ENCODE measurements at regions not wholly inside any gene's neighbourhood (a gene's known extent, or its start where the extent isn't known, plus 50 kb on each side); places are given as distances from the start of the nearest gene placed in this dataset.

DNA sequence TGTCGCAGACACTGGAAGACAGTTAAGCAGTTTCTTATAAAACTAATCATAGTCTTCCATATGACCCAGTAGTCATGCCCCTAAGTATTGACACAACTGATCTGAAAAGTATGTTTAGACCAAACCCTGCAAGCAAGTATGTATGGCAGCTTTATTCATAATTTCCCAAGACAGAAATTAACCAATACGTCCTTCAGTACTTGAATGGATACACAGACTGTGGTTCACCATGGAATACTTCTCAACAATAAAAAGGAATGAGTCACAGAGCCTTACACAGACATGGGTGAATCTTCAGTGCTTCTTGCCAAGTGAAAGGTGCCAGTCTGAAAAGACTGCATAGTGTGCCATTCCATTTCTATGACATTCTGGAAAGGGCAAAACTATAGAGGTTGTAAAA is 50.2 kb upstream of the AKR1E2 start:
- no peak for DNase-seq

DNA sequence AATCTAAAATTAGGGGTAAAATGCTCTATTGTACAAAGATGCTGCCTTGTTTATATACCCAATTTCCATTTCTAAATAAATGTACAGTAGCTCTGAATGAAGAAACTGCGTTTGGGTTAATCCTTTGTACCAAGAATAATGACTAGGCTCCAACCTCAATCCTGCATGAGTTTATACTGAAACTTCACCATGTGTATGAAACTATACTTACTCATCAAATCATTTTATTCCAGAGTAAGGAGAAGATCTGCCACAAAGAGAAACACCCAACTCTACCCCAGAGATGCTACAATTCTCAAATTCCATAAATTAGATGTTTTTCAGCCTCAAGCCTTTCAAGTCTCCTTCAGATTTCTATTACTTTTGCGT is 53.8 kb upstream of the AKR1E2 start:
- DNase-seq = no peak

DNA sequence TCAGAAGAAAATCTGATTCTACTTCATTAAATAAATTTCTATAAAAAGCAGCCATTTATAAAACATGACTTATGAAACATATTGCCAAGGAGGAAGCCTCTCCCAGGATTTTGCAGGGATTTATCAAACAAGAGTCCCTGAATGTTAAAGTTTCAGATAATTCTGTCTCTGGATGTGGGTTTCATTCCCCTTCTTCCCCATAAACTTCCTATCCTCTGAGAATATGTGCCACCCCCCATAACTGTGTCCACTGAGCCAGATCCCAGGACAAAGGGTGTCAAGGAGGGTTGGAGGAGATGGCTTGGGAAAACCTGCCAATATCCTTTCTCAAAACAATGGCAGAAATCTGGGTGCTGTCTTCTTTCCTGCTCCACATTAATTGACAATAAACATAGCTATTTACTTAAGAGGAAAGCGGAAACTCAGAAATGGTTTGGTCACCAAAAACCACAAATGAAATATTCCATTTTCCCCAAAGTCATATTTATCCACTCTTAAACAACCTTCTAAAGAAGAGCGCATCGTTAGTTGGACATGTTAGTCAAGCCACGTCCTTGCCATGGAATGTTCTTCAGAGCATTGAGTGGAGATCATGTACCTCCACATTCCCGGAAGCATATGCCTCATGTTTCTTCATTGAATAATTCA is 54.3 kb upstream of the AKR1E2 start:
- DNase-seq = no peak

DNA sequence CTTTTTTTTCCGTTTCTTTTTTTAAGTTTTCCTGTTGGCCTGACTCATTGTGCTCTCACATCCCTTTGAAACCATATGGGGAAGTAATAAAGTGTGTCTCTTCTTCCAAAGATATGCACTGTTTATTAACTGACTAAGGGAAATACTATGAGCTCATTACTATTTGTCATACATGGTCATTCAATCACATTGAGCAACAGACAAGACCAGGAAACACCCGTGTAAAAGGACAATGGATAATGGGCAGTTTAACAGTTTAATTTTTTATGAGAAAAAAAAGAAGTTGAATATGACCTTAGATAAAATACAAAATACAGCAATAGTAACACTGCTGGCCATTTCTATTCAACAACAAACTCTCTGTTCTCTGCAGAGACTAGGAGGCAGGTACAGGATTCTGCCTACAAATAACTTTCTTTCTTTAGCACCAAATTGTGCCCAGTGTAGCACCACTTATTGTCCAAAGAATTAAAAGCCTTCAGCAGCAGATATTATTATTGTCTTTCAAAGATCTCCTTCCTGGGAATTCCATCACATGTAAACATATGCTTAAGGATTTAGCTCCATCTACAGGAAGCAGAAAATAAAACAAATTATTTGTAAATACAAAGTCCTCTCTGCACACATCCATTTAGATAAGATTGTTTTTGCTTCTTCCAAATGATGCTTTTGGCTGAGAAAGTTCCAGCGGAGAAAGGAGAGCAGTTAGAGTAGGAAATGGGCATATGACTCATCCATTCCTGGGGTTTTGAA is 55.0 kb upstream of the AKR1E2 start:
- peak in 1 of 2 donors; percentile 10 for DNase-seq

DNA sequence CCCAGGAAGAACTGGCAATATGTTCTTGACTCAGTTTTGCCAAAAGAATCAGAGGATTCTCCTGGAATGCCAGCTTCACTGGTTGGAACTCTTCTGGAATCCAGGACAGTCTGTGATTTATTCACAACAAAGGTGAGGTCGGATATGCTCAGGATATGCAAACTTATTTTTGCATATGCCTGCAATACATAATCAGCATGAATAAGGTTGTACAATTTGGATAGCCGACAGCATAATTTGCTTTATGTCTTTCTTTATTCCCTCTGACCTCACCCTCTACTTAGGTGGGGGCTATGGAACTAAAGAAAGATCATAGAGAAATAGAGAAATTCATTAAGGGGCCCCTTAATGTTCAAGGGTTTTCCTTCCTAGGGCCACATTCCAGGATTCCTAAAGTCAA is 57.6 kb upstream of the AKR1E2 start:
- no peak for DNase-seq

DNA sequence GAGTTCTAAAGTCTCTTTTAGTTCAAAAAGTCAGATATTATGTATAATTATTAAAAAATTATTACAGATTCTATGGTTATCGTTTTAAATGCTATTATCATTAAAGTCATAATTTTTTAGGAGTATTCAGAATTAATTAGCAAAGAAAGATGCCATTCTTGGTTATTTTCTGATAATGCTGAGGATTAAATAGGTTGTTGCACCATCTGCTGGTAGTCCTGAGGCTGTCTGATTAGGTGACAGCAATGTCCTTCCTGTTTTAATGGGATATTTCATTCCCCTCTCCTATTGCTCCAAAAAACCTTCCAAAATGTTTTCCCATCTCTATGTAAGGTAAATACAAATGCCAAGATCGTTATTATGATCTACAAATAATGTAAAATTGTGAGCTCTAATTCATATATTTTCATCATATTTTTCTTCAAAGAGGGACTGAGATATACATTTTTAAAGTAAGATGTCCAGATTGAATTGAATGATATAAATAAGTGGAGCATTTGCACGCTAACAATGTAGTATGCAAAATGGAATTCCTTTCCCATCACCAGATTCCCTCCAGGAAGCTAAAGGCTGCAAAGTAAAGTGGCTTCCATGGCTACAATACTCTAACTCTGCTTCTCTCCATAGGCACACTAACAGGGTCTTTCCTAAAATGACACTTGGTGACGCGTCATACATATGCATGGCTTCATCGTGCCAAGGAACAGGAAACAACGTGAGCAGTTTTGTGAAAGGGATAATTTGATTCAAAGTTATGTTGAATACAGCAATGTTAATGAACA is 58.8 kb upstream of the AKR1E2 start:
- peak in 1 of 2 donors; percentile 36 for DNase-seq

DNA sequence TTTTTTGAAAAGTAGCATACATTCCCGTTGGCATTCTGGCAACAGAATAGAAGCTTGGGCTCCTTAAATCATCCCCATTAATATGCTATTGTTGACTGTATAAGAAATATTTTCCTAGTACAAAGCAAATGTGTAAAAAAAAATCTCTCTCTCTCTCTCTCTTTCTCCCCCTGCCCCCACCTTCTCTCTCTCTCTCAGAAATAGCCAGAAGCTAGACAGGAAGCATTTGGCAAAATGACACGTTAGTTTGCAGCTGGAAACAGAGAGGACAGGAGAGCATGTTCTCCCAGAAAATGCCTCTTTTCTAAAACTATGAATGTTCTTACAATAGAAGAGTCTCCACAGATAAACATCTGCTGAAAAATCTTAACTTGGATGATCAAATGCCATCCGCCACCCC is 59.6 kb upstream of the AKR1E2 start:
- DNase-seq = no peak

DNA sequence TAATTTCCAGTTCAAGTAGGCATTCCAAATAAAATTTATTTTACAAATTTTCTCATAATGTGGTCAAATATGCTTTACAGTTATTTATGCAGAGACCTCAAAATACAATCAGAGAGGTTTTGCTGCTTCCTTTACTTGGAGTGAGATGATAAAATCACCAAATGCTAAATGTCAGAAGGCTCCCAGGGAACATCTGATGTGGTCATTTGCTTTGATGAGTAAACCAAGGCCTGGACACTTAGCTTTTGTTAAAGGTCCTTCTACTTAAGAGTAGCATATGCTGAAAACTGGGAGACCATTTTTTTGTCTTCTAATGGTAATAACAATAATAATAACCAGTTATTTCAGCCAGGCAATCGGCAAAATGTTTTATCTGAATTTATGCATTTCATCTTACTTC is 60.6 kb upstream of the AKR1E2 start:
- no peak for DNase-seq

DNA sequence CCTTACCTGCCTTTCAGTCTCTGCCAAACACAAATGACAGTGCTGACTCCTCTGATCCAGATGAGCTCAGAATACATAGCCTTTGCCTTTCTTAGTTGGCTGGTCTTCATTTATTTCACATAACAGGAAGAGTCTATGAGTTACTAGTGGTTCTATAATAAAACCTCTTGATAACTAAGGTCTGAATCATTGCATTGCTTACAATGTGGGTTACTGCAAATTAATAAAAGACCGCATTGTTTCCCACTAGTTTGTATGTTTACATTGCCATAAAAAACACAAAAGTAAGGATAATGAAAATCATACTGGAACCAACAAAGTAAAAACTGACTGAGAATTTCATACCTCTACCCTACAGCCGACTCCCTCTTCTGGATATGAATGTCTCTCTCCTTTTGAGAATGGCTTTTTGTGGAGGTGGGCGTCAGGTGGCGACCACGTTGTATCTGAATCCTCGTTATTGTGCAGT is 62.0 kb upstream of the AKR1E2 start:
- no peak for DNase-seq

DNA sequence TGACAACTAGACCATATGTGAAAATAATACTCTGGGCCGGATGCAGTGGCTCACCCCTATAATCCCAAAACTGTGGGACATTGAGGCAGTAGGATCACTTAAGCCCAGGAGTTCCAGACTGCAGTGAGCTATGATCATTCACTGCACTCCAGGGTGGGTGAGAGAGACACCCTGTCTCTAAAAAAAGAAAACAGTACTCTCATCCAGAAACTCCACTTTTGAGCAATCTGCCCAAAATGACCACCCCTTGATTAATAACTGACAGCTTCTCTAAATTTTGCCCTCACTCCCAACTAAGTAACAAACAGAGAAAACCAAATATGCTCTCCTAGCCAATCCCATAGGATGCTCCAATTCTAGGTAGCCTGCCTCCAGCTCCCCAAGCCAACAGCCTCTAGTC is 62.5 kb upstream of the AKR1E2 start:
- no peak for DNase-seq

DNA sequence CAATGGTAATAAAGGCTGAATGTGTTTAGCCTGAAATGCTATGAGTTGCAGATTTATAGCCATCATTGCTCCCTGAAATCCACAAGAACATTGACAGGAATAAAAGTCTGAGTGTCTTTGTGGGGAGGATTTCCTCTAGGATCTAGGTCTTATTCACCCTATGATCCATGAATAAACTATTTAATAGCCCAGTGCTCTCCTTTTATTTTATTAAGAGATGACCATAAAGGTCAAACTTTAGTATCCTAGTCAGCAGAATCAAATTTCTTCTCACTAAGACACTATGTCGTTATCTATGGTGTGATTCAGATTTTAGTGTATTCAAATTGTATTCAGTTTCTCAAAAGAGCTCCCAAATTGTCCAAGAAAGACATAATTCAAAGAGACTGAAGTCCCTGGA is 67.8 kb upstream of the AKR1E2 start:
- DNase-seq = no peak

DNA sequence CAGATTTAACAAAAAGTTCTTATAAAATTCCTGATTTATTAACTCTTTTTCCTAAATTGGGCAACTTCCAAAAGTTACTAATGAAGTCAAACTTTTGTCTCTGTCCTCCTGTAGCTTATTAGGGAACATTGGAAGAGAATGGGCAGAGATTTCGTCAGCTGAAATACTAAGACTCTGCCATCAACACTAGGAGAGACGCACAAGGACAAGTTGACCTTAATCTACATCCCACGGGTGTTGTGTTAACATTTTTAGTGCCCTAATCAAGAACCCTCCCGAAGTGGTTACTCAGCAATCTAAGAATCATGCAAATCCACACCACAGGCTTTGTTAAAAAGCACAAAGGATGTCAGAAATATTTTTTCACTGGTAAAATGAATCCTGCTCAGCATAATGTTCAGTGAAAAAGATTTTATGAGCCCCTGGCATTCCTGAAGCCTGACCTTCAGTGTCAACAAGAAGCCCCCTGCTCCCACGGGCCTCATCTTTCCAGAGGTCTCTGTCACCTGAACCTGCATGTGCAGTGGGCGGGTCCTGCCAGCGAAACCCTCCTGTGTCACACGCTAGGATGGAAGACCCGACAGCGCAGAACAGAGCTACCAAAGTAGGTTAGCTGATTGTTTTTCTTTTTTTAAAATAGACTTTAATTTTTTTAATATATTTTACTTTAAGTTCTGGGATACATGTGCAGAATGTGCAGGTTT is 70.6 kb upstream of the AKR1E2 start:
- no peak for DNase-seq

DNA sequence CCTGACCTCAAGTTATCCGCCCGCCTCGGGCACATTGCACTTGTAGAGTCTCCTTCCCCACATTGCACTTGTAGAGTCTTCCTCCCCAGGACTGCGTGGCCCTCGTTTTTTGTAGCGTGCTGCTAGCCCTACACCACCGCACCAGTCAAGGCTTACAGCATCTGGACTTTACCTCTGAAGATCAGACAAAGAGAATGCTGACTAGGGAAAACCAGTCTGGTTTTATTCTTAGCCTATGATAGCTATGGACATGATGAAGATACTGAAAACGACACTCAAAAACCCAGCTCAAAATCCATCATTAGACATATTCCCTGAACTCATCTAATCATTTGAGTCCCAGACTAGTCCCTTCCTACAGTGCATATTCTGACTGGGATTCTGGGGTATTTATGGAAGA is 71.9 kb upstream of the AKR1E2 start:
- DNase-seq = no peak

DNA sequence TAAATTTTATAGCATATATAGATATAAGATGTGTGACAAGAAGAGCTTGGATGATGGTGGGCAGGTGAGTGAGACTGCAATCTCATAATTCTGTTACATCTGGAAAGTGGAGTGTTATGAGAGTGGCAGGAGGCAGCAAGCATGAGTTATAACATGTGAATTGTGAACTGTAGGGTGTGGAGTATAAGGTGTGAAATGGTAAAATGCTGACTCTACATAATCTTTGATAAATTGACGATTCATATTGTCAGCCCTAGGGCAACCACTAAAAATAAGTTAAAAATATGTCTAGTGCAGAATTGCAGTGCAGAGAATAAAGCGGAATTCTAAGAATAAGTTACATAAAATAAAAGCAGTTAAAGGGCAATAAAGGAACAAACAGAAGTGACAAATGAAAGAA is 74.8 kb upstream of the AKR1E2 start:
- no peak for DNase-seq

DNA sequence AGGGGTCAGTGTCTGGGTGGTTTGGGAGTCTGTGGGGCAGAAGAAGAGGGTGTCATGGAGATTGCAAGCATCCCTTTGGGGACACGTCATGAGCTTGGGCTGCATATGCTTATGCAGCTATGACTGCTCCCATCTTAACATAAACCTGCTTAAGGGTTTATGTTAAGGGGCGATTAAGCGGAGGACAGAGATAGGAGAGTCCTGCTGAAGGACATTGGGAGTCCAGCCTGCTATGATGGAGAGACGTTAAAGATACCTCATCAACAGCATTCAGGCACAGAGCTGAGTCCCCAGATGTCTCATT is 76.8 kb upstream of the AKR1E2 start:
- no peak for DNase-seq

DNA sequence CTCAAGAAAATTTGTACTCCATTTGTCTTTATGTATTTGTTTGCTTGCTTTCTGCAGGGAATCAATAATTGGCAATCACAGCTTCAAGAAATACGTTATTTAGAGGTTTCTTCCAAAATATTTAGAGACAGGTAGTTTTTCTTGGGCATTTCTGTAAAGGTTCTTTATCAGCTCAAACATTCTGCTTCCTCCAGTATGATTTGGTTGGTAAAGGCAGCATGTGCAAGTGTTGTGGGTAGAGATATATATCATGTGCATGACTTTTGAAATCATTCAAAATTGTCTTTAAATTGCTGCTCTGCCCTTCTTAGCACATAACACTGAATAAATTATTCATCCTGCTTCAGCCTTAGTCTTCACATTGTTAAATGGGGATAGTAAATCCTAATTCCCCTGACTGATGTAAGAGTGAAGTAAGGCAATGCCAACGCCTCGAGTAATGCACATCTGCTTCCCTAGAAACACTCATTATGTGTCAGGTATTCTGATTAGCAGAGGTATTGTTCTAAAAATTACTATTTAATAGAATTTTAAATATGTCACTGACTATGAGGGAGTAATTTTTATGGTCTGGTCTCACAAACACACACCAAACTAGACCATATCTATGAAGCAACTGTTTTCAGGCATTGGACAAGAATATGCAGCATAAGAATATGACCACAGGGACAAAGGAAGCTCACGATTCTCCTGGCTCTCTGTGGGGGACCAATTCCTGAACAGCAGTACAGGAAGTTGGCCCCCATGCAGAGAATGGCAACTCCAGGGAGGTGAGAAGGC is 77.3 kb upstream of the AKR1E2 start:
- no peak for DNase-seq

DNA sequence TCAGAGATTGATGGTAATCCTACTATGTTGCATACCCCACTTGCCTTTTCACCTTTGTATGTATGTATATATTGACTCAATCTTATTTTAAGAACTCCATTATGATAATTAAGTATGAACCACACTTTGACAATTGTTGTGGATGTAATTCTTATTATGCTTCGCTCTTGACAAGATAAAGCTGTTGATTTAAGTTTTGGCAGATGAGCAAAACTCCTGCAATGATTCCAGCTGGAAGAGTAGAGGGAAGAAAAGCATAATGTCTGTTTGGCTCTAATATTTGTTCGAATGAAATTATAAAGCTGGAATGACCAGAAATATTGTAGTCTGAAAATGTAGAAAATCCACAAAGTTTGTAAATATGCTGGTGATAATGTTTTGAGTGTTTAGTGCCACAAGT is 83.8 kb upstream of the AKR1E2 start:
- no peak for DNase-seq

DNA sequence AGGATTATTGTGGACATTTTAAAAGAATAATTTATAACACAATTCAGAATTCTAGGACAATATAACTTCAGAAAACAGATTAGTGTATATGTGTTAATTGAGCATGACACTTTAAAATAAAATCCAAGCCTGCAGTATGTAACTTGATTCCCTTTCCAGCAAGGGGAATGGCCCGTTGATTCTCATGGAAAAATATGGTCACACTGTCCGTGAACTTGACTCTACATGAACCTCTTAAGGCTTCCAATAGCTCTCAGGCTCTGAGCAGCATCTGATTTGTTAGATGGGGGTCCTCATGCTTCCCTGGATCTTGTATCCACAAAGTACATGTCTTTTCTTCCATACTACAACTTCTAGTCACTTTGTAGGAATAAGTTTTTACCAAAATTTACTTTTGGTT is 85.5 kb upstream of the AKR1E2 start:
- DNase-seq = no peak

DNA sequence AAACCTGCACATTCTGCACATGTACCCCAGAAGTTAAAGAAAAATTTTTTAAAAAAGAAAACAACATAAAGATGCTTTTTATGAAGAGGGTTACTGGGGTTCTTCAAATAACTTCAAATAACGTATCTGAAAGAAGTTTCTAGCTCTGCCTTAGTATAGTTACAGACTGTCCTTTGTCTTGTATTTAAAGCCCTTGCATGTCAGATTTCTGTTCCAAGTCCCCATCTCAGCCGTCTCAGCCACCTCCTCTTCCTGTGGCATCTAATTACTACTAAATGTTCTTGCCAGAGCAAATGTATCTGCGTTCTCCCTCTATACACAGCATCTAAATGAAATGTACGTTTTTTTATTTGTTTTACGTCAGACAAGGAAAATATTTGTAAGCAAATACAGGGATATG is 89.4 kb upstream of the AKR1E2 start:
- DNase-seq = no peak

DNA sequence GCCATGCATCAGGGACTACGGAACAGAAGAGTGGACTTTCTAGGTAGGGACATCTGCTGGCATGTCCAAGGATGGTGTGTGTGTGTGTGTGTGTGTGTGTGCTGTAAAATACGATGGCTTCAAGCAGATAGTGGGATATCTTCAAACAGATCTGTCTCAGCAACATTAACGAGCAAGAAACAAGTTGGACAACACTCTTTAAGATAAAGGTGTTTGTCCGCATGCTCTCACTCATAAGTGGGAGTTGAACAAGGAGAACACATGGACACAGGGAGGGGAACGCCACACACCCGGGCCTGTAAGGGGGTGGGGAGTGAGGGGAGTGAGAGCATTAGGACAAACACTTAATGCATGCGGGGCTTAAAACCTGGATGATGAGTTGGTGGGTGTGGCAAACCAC is 89.8 kb upstream of the AKR1E2 start:
- no peak for DNase-seq

DNA sequence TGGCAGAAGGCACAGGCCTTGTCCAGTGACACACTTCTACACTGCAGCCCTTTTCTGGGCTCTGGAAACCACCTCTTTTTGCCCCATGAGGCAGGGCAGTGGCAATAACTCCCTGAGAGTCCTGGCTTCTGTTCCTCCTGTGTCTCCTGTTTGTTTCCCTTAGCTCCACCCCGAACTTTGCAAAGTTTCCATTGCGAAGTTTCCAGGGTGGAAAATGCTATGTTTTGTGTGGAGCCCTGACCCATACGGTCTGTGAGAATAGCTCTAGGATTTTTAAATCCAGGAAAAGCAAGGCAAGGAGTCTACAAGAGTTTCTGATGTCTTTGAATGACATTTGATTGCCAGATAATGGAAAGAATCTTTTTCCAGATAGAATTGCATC is 92.2 kb upstream of the AKR1E2 start:
- no peak for DNase-seq

DNA sequence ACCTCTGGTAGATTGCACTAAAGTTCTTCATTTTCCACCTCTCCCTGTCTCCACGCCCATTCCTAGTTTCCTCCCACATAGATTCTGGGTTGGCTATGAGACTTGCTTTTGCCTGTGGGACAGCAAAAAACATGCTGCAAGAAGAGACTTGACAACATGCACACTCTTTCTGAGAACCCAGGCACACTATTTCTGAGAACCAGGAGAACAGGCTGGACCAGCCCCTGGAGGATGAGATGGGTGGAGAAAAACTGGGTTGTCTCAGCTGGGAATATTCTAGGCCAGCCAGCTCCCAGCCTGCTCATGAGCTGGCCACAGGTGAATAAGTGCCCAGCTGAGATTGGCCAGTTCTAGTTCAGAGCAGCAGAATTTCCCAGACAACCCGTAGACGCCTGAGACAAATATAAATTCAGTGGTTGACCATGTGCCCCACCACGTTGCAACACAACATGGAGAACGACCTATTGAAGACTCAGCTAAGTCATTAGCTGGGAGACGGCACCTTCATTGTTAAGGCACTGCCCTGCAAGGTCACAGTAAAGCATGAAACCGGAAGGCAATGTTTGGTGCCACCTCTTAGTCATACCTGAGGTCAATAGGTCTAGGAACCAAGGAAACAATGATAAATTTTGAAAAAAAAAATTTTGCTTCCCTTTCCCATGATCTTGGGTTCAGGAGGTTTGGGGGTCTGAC is 92.7 kb upstream of the AKR1E2 start:
- DNase-seq = no peak

All from CD4-positive, alpha-beta T cell treated with Interleukin-4 for 1 hour (primary cell).